Colonic mucosa (tissue), 4 donors: ENCODE measurements at regions not wholly inside any gene's neighbourhood (a gene's known extent, or its start where the extent isn't known, plus 50 kb on each side); places are given as distances from the start of the nearest gene placed in this dataset.

ENCODE experiments used
- DNase-seq: peaks from one replicate; pipeline ENCODE4 v3.0.0-alpha.2; 2020
- H3K27ac ChIP-seq: fragments of 200-600 bp; one replicate; pipeline ENCODE4 v1.8.0; 2021
- H3K27me3 ChIP-seq: fragments of 200-600 bp; one replicate; pipeline ENCODE4 v1.8.0; 2021
- H3K36me3 ChIP-seq: fragments of 200-600 bp; one replicate; pipeline ENCODE4 v1.8.0; 2021
- H3K4me1 ChIP-seq: fragments of 200-600 bp; one replicate; pipeline ENCODE4 v1.8.0; 2021; ENCODE audit warnings: mild to moderate bottlenecking
- H3K4me3 ChIP-seq: fragments of 200-600 bp; one replicate; pipeline ENCODE4 v1.8.0; 2021
- H3K9ac ChIP-seq, 2 donors: one replicate each; pipeline ENCODE4 v1.7.0; 2013; ENCODE audit warnings: control low read depth in 2 of 2, low read depth in 2 of 2, low read length in 2 of 2
- H3K9me3 ChIP-seq: fragments of 200-600 bp; one replicate; pipeline ENCODE4 v1.8.0; 2021
- CTCF ChIP-seq: fragments of 200-600 bp; IDR thresholded peaks from one replicate; pipeline ENCODE4 v1.8.0; 2022; ENCODE audit warnings: antibody characterized with exemption, mild to moderate bottlenecking
- intact Hi-C: fragments of 100-400 bp; cut with DNase I; formaldehyde crosslinking; loops from one replicate; pipeline ENCODE4 v1.14.1; 2022
- donor health status: healthy.
- donor health status: DM: no; HTN: no; CAD: no.
- donor health status: DM: no; HTN: no; CAD: no.

DNA sequence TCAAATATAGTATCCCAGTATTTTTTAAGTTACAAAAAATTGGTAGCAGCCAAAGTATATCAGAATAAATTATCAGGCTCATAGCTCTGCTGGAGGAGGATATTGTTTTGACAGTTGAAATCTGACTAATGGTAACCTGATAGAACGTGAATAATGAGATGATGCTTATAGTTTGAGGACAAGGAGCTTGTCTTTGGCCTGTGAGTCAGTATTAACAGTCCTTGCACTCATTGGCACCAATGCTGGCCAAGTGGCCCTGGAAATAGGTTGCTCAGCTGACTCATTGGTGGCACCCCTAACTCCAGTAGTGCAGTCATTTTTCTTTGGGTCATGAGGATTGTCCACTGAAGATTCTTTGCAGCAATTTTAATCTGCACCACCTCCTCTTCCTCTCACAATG lies 203.3 kb upstream of the JADE1 start:
- Histone ChIP-seq H3K36me3 (no peaks in the 10 kb centered on the region), H3K4me3 (no peak overlapping the region), H3K9me3 (no peaks in the 10 kb centered on the region), H3K27ac (no peak overlapping the region), H3K4me1 (no peaks in the 10 kb centered on the region), H3K27me3 (no peaks in the 10 kb centered on the region), H3K9ac (no peak overlapping the region)
- TF ChIP-seq CTCF: no peak
- DNase-seq: no peak
- intact Hi-C loops: no loop called here

- no peaks in the 10 kb centered on the region for H3K36me3 ChIP-seq
- H3K27ac ChIP-seq: no peak overlapping the region
- intact Hi-C loops: no loop called here
- no peaks in the 10 kb centered on the region for H3K4me1 ChIP-seq
- H3K4me3 ChIP-seq: no peak overlapping the region
- TF ChIP-seq CTCF: no peak
- H3K27me3 ChIP-seq: no peaks in the 10 kb centered on the region
- no peaks in the 10 kb centered on the region for H3K9me3 ChIP-seq
- no peak for DNase-seq
- H3K9ac ChIP-seq: no peak overlapping the region
These were observed 204.7 kb upstream of the JADE1 start for GRCh38 chr4:128604840-128605239.

GRCh38 chr4:128604204-128604603 lies 205.3 kb upstream of the JADE1 start:
- no peak for DNase-seq
- Histone ChIP-seq H3K4me1 (no peaks in the 10 kb centered on the region), H3K9me3 (no peaks in the 10 kb centered on the region), H3K36me3 (no peaks in the 10 kb centered on the region), H3K27me3 (no peaks in the 10 kb centered on the region), H3K4me3 (no peak overlapping the region), H3K27ac (no peak overlapping the region), H3K9ac (no peak overlapping the region)
- no peak for TF ChIP-seq CTCF
- intact Hi-C loops: no loop called here

GRCh38 chr4:128603081-128603480 lies 206.4 kb upstream of the JADE1 start:
- H3K27ac ChIP-seq: no peak overlapping the region
- no peak for DNase-seq

GRCh38 chr4:128601991-128602695 lies 207.4 kb upstream of the JADE1 start:
- H3K9me3 ChIP-seq: no peaks in the 10 kb centered on the region
- H3K36me3 ChIP-seq: no peaks in the 10 kb centered on the region
- H3K9ac ChIP-seq: no peak overlapping the region
- H3K4me3 ChIP-seq: no peak overlapping the region
- intact Hi-C loops: no loop called here
- no peak overlapping the region for H3K27ac ChIP-seq
- no peak for DNase-seq
- H3K4me1 ChIP-seq: no peaks in the 10 kb centered on the region
- no peaks in the 10 kb centered on the region for H3K27me3 ChIP-seq
- no peak for TF ChIP-seq CTCF

More at GRCh38 chr4:128603081-128603480, 206.4 kb upstream of the JADE1 start:
- no peak for TF ChIP-seq CTCF
- Histone ChIP-seq H3K4me1 (no peaks in the 10 kb centered on the region), H3K36me3 (no peaks in the 10 kb centered on the region), H3K9me3 (no peaks in the 10 kb centered on the region), H3K4me3 (no peak overlapping the region), H3K27me3 (no peaks in the 10 kb centered on the region), H3K9ac (no peak overlapping the region)
- intact Hi-C loops: no loop called here
